Right lobe of liver (tissue), 4 donors: ENCODE measurements at regions not wholly inside any gene's neighbourhood (a gene's known extent, or its start where the extent isn't known, plus 50 kb on each side); places are given as distances from the start of the nearest gene placed in this dataset.

ENCODE experiments used
- CTCF ChIP-seq, 4 donors: fragments of 200-600 bp in 3 of 4; fragments of 450-650 bp in 1 of 4; IDR thresholded peaks; one replicate each; pipeline versions ENCODE4 v1.5.1 to v1.8.0; 2016 to 2022; ENCODE audit warnings: antibody characterized with exemption in 4 of 4, mild to moderate bottlenecking in 2 of 4
- POLR2A ChIP-seq: fragments of 450-650 bp; IDR thresholded peaks from one replicate; pipeline ENCODE4 v1.6.1; 2017; ENCODE audit warnings: antibody characterized with exemption, mild to moderate bottlenecking
- donor health status: DM: no; HTN: no; CAD: no.
- donor health status: DM: no; HTN: no; CAD: no.
- donor health status: DM: no; HTN: yes; CAD: no.

GRCh38 chr2:67286981-67287759 lies 110.0 kb upstream of the ETAA1 start:
- TF ChIP-seq CTCF (IDR thresholded peaks at IDR 0.05) (no peak), POLR2A (no peak)
